ENCODE measurements at regions not wholly inside any gene's neighbourhood (a gene's known extent, or its start where the extent isn't known, plus 50 kb on each side); places are given as distances from the start of the nearest gene placed in this dataset.
A peak's percentile ranks its signal among the peaks of the same experiment; 100 is the strongest.

DNA sequence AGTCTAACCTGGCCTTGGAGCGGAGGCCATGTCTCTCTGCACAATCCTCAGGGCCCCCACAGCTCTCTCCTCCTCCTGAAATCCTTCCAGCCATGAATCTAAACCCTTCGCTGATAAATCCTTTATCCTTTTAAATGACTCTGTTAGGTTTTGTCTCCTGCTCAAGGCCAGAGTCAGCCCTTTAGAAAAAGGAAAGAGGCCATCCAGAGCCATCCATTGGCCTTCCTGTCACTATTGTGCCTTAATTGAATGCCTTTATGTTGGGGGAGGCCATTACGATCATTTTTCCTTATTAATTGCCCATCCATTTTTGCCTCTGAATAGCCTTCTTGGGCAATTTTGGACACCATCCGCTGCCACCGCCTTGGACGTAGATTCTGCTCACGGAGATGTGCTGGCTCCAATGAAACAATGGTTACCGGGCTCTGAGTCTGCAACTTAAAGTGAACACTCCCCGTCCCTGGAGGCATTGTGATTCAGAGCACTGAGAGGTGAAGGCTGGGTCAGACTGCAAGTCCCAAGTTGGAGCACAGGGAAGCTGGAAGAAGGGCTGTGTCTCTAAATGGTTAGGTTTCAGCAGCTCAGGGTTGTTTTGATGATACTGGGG lies 213.0 kb upstream of the E2F8 start:
- CTCF ChIA-PET, result no interaction called here
- peak; percentile 71 for DNase-seq (ENCODE audit: low spot score)
- POLR2A ChIA-PET (ENCODE audit: low non-redundant PET), result no interaction called here
- no peak overlapping the region for H3K27ac ChIP-seq
- TF ChIP-seq CTCF (conservative IDR thresholded peaks at IDR 0.05; ENCODE audit: low read depth), result no peak

DNA sequence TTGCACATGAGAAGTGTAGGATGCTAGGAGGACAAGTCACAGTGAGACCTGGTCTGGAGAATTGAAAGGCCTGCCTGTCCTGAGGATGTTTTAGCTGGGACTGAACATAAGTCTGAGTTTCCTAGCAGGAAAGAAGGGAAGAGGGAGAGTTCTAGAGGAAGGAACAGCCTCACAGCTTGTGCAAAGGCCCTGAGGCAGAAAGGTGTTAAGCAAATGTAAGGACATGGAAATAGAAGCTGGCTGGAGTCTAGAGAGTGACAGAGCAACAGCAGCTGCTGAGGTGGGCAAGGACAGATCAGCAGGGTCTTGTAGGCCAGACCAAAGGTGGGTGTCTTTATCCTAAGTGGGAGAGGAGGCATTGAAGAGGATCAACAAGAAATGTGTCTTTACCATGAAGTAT lies 210.9 kb upstream of the E2F8 start:
- no peak for TF ChIP-seq CTCF (conservative IDR thresholded peaks at IDR 0.05; ENCODE audit: low read depth)
- ChIA-PET CTCF (no interaction called here), POLR2A (ENCODE audit: low non-redundant PET) (no interaction called here)
- no peak for DNase-seq (ENCODE audit: low spot score)
- H3K27ac ChIP-seq, result no peak overlapping the region

DNA sequence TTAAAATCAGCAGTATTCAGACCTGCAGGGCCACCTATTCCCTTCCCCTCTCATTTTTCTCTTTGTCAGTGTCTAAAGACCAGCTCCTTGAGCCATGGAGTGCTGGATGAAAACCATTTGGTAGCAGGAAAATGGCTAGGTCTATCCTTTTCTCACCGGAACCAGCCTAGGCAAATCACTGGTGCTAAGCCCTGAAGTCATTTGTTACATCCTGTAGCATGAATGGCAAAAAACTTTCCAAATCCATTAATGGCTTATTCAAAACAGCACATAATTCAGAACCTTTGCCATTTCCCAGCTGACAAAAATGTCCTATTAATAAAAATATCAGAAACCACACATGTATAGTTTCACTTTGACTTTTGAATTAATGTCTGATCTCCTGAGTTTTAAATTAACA lies 209.5 kb upstream of the E2F8 start:
- CTCF ChIA-PET, result no interaction called here
- H3K27ac ChIP-seq, result no peak overlapping the region
- no peak for DNase-seq (ENCODE audit: low spot score)
- TF ChIP-seq CTCF (conservative IDR thresholded peaks at IDR 0.05; ENCODE audit: low read depth), result no peak
- POLR2A ChIA-PET (ENCODE audit: low non-redundant PET), result no interaction called here

GRCh38 chr11:19448651-19449050 lies 207.9 kb upstream of the E2F8 start:
- DNase-seq (ENCODE audit: low spot score), result no peak
- CTCF ChIA-PET, result interaction anchor here (0.5 kb wide), 1 partner anchor 12 kb away, joined by 3 read pairs; no protein-coding TSS in a partner anchor
- POLR2A ChIA-PET (ENCODE audit: low non-redundant PET), result no interaction called here
- H3K27ac ChIP-seq, result no peak overlapping the region
- no peak for TF ChIP-seq CTCF (conservative IDR thresholded peaks at IDR 0.05; ENCODE audit: low read depth)

DNA sequence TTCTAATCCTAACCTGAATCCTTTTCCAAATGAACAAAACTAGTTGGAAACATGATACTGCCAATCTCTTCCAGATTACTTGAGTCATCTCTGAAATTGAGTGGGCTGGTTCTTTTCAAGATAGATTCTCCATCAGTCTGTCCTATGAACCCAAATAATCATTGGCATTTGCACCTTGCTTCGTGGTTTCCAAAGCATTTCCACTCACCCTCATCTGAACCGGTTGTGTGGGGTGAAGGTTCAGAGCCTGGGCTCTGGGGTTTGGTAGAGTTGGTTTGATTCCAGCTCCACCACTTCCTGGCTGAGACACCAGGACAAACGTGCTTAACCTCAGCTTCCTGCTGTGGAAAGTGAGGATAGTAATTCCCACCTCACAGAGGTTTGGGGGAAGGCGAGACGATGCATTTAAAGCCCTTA lies 206.4 kb upstream of the E2F8 start:
- no peak for DNase-seq (ENCODE audit: low spot score)
- TF ChIP-seq CTCF (conservative IDR thresholded peaks at IDR 0.05; ENCODE audit: low read depth), result no peak
- POLR2A ChIA-PET (ENCODE audit: low non-redundant PET), result no interaction called here
- CTCF ChIA-PET, result no interaction called here
- H3K27ac ChIP-seq, result no peak overlapping the region

DNA sequence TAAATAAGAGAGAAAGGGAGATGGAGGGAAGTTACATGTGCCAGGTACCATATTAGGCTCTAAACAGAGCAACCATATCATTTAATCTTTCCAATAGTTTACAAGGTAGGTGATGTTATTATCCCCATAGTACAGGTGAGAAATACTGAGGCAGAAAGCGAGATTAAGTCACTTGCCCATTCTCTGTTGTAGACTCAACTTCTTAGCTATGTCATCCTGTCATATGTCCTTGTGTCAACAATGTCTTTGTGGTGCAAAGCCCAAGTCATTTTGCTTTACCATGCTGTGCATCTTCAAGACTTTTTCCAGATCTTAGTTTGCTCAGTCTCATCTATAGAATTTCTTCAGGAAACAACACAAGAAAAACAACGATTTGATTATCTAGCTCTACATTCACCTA lies 205.0 kb upstream of the E2F8 start:
- TF ChIP-seq CTCF (conservative IDR thresholded peaks at IDR 0.05; ENCODE audit: low read depth), result no peak
- no peak overlapping the region for H3K27ac ChIP-seq
- DNase-seq (ENCODE audit: low spot score), result no peak
- POLR2A ChIA-PET (ENCODE audit: low non-redundant PET), result no interaction called here
- CTCF ChIA-PET, result interaction anchor here (0.6 kb wide), 2 partner anchors 131 to 196 kb away, joined by 3 to 9 read pairs; no protein-coding TSS in a partner anchor
